IPS DF 4.7 (cell line): ENCODE measurements at regions not wholly inside any gene's neighbourhood (a gene's known extent, or its start where the extent isn't known, plus 50 kb on each side); places are given as distances from the start of the nearest gene placed in this dataset.
"Not testable (repeated sequence)": the region's sequence is repeated elsewhere in the genome, so short reads cannot be mapped to it uniquely, and the experiment has no call there.

ENCODE experiments used
- DNase-seq: peaks from one replicate; pipeline ENCODE4 v3.0.0-alpha.2; 2013; ENCODE audit warnings: low spot score; ENCODE audit errors: extremely low read depth

DNA sequence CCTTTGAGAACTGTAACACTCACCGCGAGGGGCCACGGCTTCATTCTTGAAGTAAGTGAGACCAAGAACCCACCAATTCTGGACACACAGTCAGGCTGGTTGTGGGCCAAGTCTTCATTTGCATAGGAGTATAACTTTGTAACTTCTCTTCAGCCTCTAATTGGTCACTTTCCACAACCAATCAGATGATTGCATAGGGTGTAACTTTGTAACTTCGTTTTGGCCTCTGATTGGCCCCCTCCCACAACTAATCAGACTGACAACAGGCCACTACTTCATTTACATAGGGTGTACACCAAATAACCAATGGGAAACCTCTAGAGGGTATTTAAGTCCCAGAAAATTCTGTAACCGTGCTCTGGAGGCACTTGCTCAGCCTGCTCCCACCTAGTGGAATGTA is 77.5 kb upstream of the TCF4 start:
- no peak for DNase-seq

DNA sequence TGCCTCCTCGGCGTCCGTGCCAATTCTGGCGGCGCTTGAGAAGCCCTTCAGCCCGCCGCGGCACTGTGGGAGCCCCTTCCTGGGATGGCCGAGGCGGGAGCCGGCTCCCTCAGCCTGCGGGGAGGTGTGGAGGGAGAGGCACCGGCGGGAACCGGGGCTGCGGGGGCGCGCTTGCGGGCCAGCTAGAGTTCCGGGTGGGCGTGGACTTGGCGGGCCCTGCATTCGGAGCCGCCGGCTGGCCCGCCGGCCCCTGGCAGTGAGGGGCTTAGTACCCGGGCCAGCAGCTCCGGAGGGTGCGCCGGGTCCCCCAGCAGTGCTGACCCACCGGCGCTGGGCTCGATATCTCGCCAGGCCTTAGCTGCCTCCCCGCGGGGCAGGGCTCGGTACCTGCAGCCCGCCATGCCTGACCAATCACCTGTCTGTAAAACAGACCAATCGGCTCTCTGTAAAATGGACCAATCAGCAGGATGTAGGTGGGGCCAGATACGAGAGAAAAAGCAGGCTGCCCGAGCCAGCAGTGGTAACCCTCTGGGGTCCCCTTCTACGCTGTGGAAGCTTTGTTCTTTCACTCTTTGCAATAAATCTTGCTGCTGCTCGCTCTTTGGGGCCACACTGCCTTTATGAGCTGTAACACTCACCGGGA is 76.9 kb upstream of the TCF4 start:
- DNase-seq: not testable (repeated sequence)

DNA sequence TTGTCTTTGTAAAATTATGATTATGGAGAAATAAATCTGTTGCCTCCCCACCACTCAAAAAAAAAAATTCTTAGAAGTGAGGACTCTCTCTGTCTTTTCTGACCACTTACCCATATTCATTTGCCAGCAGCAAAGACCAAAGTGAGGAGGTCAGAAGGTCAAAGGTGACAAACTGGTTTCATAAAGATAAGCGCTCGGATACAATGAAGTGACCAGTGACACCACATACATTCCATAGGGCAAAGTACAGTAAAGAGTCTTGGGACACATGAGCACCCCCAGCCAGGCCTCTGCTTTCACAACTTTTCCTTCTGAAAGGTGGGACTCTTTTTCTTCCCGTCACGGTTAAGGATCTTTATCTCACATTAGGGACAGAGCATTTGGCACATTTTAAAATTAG is 75.9 kb upstream of the TCF4 start:
- no peak for DNase-seq

GRCh38 chr18:55658598-55658997 is 70.6 kb upstream of the TCF4 start:
- DNase-seq: no peak

- no peak for DNase-seq
These were observed 69.8 kb upstream of the TCF4 start for GRCh38 chr18:55657572-55658331.

DNA sequence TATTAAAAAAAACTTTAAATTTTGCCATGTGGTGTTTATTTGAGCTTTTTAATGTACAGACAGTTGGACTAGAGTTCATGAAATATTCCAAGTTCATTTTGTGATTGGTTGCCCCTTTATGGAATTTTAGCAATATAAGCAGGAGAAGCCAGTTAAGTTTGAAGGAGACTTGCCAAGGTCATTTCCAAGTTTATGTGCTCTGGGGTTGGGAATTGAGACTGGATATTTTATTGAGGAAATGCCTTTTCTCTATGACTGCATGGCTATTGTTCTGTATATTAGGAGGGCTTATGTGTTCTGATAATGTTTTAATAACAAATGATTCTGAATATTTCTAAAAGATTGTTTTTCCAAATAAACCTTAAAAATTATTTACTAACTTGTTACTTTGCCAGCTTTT is 67.0 kb upstream of the TCF4 start:
- DNase-seq: no peak

DNA sequence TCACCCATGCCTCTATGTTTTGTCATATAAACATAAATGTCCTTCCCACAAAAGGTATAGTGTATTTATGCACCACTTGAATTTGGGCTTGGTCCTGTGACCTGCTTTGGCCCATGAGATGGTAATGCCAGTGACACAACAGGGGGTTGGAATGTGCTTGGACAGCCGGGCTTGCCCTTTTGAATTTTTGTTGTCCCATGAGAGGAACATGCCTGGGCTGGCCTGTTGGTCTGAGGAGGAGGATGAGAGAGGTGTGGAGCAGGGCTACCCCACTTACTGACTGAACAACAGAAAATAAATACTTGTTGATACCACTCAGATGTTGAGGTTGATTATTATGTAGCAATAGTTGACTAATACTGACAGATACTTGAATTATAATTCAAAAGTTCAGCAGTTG is 63.2 kb upstream of the TCF4 start:
- no peak for DNase-seq

- DNase-seq: no peak
These were observed 62.4 kb upstream of the TCF4 start for GRCh38 chr18:55650363-55650870.

- DNase-seq: no peak
These were observed 59.3 kb upstream of the TCF4 start for GRCh38 chr18:55647331-55647730.

- DNase-seq: no peak
These were observed 54.2 kb upstream of the TCF4 start for GRCh38 chr18:55642191-55642590.

- no peak for DNase-seq
These were observed 53.5 kb upstream of the TCF4 start for GRCh38 chr18:55641486-55641885.
